ENCODE measurements at regions not wholly inside any gene's neighbourhood (a gene's known extent, or its start where the extent isn't known, plus 50 kb on each side); places are given as distances from the start of the nearest gene placed in this dataset.

DNA sequence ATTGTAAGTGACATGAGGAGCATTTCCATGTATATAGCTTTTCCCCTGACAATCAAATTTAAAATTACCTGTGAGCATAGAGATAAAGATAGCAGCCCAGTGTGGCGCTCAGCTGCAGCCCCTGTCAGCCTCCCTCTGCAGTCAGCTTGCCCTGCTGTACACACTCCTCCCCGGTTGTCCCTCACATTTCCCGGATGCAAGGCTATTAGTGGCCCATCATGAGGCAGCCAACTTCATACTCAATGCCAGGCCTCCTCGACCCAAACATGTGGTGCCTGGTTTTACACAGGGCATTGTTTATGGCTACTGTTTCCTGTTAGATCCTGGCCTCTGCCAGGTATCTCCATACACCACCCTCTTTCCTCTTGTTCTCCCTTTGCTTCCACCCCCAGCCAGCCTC is 116.1 kb upstream of the SH3BP4 start:
- peak; percentile 23 for DNase-seq (ENCODE audit: low spot score)

DNA sequence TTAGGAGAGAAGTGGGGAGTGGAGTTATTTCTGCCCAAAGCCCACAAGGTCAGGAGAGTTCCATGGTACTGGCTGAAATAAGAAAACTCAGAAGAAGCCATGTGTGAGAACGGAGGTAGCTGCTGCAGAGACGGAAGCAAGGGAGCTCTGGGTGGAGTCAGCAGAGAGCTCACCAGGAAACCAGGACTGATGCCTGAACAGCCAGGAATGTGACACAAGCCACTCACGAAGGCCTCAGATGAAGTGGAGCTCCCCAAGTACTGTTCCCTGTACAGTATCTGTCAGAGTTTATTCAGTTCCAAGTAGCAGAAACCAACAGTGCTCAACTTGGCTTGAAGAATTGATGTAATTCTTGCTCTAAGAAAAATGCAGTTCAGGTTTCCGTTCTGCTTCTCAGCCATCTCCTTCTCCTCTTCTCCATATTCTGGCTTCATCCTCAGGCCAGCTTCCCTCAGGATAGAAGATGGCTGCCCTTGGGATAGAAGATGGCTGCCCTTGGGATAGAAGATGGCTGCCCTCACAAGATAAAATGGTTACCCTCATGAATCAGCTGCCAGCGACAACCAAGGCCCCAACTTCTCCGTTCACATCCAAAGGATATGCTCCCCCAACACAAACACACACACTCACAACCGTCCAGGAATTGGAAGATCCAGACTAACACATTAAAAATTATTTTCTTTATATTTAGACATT is 117.4 kb upstream of the SH3BP4 start:
- no peak for DNase-seq (ENCODE audit: low spot score)

- no peak for DNase-seq (ENCODE audit: low spot score)
Observed at GRCh38 chr2:234830853-234831252, 121.0 kb upstream of the SH3BP4 start.

- no peak for DNase-seq (ENCODE audit: low spot score)
Observed at GRCh38 chr2:234829074-234829455, 122.8 kb upstream of the SH3BP4 start.

DNA sequence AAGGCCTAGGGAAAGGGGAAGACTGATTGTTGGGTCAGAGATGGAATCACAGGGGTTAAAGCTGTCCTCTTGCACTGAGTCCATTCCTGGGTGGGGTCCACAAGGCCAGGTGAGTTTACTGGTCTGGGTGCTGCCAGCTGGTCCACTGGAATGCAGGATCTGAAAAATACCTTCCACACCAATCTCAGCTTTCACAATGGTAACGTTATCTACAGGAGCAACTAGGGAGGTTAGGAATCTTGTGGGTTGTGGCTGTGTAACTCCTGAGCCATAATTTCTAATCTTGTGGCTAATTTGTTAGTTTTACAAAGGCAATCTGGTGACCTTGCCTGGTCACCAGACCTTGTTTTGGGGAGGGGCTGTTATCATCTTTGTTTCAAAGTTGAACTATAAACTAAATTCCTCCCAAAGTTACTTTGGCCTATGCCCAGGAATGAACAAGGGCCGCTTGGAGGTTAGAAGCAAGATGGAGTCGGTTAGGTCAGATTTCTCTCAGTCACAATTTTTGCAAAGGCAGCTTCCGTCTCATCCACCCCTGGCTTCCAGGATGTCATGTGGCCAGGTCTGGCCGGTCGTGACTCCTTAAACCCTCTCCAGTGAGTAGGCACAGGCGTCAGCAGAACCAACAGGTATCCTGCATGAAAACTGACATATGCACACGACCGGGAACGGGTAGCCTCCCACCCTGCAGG is 123.3 kb upstream of the SH3BP4 start:
- no peak for DNase-seq (ENCODE audit: low spot score)

- no peak for DNase-seq (ENCODE audit: low spot score)
Observed at GRCh38 chr2:234827096-234827860, 124.5 kb upstream of the SH3BP4 start.

DNA sequence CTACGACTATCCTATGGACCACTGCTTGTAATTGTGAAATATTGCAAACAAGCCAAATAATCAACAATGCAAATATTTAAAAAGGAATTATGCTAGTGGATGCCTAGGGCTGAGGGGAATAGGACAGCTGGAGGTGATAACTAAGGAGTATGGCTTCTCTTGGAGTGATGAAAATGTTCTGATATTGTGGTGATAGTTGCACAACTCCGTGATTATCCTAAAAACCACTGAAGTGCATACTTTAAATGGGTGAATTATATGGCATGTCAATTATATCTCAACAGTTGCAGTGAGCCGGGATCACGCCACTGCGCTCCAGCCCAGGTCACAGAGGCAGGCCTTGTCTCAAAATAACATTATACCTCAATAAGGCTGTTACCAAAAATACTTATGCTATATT is 125.1 kb upstream of the SH3BP4 start:
- DNase-seq (ENCODE audit: low spot score), result no peak

GRCh38 chr2:234825616-234826015 is 126.2 kb upstream of the SH3BP4 start:
- DNase-seq (ENCODE audit: low spot score), result no peak

DNA sequence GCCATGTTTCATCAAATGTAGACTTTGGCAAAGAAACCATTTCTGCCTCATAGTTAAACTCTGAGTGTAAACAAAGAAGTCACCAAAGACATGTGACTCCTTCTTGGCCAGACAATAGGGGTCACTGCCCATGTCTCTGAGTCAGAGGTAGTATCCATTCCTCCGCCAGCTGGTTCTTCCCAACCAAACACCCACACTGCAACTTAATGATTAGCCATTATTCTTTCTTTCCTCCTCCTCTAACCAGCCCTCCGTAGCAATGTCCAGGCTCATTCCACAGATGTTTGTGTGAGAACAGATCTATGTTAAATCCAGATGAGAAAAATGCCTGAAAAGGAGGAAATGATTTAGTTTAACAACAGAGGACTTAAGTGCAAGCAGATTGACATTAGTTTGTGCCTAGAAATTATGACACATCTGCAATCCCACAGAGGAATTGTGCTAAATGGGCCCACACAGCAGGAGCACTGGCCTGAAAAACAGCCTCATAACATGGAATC is 127.9 kb upstream of the SH3BP4 start:
- no peak for DNase-seq (ENCODE audit: low spot score)

GRCh38 chr2:234823196-234823876 is 128.5 kb upstream of the SH3BP4 start:
- DNase-seq (ENCODE audit: low spot score), result no peak

- no peak for DNase-seq (ENCODE audit: low spot score)
Observed at GRCh38 chr2:234821946-234822475, 129.8 kb upstream of the SH3BP4 start.

GRCh38 chr2:234818937-234819336 is 132.9 kb upstream of the SH3BP4 start:
- peak; percentile 35 for DNase-seq (ENCODE audit: low spot score)

- DNase-seq (ENCODE audit: low spot score), result peak; percentile 78
Observed at GRCh38 chr2:234816491-234816890, 135.3 kb upstream of the SH3BP4 start.

GRCh38 chr2:234816056-234816455 is 135.8 kb upstream of the SH3BP4 start:
- DNase-seq (ENCODE audit: low spot score), result peak; percentile 65

DNA sequence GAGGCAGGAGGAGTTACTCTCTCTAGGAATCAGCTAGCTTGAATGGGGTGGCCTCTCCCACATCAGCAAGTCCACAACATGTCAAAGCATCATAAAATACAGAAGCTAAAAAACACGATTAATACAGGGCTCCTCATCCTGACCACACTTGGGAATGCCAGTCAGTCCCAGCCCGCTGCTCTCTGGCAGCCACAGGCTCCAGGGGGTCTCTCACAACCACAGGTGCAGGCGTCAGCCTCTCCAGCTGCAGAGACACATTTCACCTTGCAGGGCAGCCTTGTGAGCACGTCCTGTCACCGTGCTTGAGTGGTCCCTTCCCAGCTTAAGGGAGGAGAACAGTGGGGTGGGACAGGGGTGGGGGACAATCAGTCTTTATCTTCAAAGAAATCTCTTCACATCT is 137.4 kb upstream of the SH3BP4 start:
- DNase-seq (ENCODE audit: low spot score), result no peak

GRCh38 chr2:234812851-234813250 is 139.0 kb upstream of the SH3BP4 start:
- DNase-seq (ENCODE audit: low spot score), result no peak

DNA sequence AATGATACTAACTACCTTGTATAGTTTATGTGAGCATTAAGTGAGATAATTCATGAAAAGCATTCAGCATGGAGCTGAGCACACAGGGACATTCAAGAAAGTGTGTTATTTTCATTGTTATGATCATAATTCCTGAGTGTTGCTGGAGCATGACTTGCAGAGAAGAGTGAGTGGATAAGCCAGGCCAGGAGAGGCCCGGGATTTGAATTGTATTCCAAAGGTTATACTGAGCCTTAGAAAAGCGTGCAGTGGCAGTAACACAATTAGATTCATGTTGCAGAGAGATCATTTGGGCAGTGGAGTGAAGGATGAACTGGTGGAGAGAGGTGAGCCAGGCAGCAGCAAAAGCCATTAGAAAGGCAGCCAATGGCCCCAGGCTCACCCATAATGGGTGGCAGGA is 142.9 kb upstream of the SH3BP4 start:
- no peak for DNase-seq (ENCODE audit: low spot score)

DNA sequence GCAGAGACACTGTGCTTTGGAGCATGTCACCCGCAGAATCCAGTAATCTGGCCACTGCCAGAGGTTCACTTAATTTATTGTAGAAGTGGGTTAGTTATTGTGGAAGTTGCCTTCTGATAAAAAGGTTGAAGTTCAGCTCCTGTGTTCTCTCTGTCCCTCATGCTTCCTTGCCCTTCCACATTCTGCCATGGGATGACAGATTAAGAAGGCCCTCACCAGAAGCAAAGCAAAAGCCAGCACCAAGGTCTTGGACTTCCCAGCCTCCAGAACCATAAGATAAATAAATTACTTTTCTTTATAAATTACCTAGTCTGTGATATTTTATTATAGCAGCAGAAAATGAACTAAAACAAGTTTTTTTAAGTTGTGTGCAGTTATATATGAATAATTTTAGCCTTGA is 145.0 kb upstream of the SH3BP4 start:
- DNase-seq (ENCODE audit: low spot score), result no peak

DNA sequence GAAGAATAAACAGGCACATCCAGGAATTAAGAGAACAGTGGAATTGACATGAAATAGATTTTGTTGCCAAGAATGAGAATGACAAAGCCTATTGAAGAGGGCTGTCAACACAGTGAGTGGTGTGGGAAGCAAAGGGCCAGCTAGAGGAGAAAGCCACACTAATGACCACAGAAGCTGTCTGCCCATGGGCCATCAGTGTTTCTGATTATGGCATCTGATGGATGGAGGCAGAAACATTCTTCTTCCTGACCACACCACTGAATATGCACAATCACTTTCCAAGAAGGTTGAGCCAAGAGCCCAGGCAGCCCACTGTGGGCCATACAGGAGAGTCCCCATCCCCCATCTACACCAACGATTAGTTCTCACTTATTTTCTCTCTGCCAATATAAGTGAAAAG is 146.0 kb upstream of the SH3BP4 start:
- no peak for DNase-seq (ENCODE audit: low spot score)

GRCh38 chr2:234804704-234805103 is 147.1 kb upstream of the SH3BP4 start:
- no peak for DNase-seq (ENCODE audit: low spot score)

GRCh38 chr2:234802845-234803171 is 149.0 kb upstream of the SH3BP4 start:
- no peak for DNase-seq (ENCODE audit: low spot score)
